T47D (cell line): ENCODE measurements at regions not wholly inside any gene's neighbourhood (a gene's known extent, or its start where the extent isn't known, plus 50 kb on each side); places are given as distances from the start of the nearest gene placed in this dataset.
A peak's percentile ranks its signal among the peaks of the same experiment; 100 is the strongest.

Source experiments
- DNase-seq, 2 experiments: peaks; one replicate each; pipeline versions ENCODE4 v3.0.0 to v3.0.0-alpha.2; 2011 to 2012; ENCODE audit warnings: low read depth in 1 of 2, low spot score in 1 of 2
- JUND ChIP-seq: IDR thresholded peaks from 2 replicates; pipeline ENCODE4 v1.6.1; 2012; ENCODE audit warnings: low read depth
- in situ Hi-C: cut with HindIII; loops from 2 replicates; pipeline ENCODE4 v1.10.0; 2016; ENCODE audit warnings: low sequenced_read_pairs, low pct_unique_long_range_greater_than_20kb

DNA sequence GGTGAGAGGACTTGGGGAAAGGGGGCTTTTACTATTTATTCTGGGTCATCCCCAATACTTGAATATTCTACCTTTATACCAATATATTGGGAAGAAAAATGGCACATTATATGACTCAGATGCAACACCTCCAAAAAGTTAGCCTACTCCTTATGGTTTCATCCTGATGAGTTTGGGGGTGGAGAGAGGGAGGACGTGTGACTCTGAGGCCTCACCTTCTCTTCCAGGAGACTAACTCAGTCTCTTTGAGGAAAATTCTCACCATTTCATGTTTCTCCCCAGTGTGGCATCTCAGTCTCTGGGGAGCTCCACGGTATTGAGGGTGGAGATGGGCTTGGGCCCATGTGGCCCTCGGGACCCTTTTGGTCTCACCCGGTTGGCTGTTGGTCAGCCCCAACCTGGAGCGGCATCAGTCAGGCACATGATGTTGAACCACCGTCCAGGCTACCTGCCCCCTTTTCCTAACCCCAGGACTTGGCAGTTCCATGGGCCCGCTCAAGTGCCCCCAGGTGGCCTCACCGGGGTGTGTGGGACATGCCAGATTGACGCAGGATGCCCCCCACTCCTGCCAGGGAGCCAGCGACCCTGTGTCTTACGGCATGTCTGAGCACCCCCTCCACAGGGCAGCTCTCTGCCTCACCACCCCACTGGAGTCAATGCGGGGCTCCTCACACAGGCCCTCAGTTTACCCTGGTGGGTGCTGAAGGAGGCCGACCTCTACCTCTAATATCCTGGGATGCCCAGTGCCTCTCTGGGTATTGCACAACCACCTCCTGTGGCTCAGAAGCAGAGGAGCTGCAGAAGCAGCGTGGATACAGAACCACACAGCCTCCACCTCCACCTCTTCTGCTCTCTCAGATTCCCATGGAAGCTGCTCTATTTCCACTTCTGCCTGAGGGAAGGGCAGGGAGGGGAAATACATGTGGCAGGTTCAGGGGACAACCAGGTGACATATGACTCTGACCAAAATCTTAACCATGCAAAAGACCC lies 297.4 kb downstream of the EIPR1 start:
- no peak for DNase-seq
- TF ChIP-seq JUND = no peak
- in situ Hi-C loops = no loop called here

DNA sequence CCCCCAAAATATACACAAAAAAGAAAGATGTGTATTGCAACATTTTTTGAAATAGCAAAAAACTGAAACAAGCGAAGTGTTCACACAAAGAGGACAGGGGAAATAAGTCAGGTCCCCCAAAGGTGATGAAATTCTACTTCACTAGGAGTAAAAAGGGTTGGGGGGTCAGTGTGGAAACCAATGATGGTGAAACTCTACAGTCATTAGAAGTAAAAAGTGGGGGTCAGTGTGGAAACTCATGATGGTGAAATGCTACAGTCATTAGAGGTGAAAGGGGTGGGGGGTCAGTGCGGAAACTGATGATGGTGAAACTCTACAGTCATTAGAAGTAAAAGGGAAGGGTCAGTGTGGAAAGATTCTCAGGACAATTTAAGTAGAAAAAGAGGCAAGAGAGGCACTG lies 298.2 kb downstream of the EIPR1 start:
- in situ Hi-C loops = no loop called here
- TF ChIP-seq JUND = no peak
- no peak for DNase-seq

DNA sequence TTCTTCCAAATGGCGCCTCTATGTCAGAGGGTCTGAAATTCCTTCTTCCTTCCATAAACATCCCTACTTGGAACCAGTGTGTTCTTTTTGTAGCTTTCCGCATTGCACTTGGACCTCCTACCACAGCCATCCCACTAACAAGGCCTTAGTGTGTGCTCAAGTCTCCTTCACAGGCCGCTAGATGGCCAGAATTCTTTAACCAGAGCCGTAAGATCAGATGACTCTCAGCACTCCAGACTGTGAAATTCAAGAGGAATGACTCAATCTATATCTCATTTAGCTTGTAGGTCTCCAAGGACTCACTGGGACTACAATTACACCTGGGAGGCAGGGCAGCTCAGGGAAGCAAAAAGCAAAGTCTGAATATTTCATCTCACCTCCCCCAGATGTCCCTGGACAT lies 298.9 kb downstream of the EIPR1 start:
- in situ Hi-C loops = no loop called here
- no peak for TF ChIP-seq JUND
- peak in 1 of 2 experiments; percentile 18 for DNase-seq

DNA sequence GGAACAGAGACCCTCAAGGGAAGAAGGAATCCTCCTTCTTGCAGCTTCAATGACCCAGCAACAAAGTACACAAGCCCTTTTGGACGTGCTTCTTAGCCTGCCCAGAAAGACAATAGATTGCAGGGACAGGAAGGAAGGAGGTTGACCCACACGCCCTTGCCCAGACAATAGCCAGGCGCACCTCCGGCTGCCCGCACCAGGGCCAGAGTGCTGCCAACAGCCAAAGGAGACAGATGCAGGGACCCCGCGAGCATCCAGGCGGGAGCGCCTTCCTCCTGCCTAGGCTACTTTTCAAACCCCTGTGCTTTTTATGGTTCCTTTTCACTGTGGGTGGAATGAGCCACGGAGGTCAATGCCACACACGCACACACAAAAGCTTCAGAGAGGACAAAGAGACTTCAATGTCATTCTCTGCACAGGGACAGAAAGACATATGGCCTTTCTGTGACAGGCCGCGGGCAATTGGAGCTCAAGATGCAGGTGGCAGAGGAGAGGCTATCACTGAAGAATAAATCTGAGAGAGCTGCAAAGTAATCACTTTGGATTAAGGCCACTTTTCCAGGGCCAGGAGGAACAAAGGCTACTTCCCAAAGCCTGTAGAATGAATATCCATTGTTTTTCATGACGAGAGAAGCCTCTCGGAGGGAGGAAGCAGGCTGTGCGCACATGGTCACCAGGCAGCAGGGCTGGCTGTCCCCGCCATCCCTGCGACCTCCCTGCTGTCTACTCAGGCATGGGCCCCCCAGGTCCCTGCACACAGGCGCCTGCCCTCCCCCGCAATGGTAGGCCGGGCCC lies 300.6 kb downstream of the EIPR1 start:
- DNase-seq = no peak
- in situ Hi-C loops = no loop called here
- TF ChIP-seq JUND = no peak

DNA sequence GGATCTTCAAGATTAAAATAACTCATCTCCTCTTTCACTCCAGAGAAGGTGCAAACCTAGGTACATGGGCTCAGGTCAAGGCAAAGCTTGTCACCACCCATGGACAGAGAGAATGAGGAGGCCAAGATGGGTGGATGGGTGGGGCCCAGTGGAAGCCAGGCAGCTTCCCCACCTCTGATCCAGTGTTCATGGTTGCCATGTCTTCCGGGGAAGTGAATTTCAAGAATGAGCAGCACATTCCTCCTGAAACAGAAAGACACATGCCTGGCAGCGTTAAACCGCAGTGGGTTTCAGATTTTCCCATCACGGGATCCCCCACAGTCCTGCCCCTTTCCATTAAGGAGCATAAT lies 301.7 kb downstream of the EIPR1 start:
- in situ Hi-C loops = no loop called here
- no peak for DNase-seq
- TF ChIP-seq JUND = no peak

DNA sequence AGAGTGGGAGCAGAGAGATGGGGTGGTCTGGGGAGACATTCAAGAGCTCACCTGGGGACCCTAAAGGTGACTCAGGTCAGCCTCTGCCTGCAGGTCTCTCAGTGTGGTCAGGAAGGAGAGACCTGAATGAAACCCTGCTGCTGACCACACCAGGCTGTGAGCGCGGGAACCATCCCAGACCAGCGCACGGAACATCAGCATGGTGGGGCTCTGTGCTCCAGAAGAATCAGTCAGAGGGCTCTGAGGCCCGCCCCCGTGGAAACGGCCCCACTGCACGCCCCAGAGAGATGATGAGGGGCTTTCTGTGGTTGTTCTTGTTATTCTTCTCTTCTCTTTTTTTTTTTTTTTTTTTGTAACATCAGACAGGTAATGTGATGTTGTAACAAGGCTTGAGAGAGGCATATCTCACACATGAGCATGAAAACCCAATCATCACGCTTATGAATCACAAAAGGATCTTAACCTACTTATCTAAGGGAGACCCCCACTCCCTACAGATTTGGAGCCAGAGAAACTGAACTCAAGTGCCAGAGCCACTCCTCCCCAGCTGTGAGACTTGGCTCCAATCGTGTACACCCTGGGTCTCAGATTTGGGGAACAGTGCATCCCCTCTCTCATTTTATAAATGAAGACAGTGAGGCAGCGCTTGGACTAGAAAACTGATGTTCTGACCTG lies 302.2 kb downstream of the EIPR1 start:
- TF ChIP-seq JUND = no peak
- DNase-seq = no peak
- in situ Hi-C loops = no loop called here

DNA sequence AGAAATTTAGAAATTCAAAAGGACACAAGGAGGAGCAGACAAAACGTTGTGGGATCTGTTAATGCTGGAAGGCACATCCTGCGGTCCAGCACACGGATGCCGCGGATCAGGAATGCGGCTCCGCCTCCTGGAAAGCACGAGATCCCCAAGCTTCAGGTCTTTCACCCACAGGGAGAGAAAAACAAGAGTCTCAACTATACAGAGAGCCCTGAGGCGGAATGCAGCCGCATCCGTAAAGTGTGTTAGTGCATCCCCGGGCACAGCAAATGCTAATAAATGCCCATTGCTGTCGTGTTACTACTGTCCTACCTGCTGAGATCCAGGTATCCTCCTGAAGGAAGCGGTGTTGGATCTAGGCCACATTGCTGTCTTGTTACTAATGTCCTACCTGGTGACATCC lies 303.9 kb downstream of the EIPR1 start:
- peak in 1 of 2 experiments; percentile 7 for DNase-seq
- in situ Hi-C loops = no loop called here
- TF ChIP-seq JUND = no peak

DNA sequence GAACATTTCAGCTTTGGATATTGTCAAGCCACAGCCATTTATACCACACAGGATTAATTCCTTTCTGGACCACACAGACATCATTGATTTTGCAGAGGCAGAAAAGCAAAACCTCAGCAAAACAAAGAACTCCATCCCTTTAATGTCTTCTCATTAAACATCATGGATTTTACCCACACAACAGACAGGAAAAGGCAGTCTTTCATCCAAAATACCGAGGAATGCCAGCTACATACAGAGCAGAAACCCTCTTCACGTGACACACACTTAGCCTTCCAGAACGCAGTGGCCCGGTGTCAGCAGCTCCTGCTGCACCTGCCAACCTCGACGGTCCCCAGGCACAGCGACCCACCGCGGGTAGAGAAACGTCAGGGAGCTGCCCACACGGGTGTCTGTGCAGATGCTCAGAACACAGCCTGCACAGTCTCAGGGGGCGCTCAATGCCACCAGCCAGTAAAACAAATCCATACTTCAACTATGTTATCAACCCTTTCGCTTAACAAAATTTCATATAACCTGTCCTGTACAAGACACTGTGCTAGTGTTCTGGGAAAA lies 304.5 kb downstream of the EIPR1 start:
- TF ChIP-seq JUND = no peak
- no peak for DNase-seq
- in situ Hi-C loops = no loop called here

DNA sequence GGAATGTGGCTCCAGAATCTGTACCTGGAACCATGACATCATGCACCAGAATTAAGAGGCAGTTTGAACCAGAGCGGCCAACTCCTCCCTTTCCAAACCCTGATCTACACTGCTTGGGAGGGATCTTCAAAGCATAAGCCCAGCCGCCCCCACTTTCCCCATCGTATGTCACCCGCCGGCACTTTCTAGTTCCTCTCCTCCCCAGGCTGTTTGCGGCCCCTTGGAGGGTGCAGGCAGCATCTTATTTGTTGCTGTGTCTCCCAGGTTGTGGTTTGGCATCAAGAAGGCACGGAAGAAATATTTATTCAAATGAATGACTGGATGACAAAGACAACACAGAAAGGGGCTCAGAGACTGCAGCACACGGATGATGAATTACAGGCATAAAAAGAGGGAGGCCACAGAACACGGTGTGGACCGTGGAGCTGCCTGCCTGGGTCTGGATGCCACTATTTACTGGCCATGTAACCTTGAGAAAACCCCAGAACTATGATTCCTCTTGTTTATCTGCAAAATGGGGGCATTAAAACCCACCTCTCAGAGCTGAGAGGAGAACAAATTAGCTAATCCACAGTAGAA lies 305.8 kb downstream of the EIPR1 start:
- DNase-seq = no peak
- in situ Hi-C loops = no loop called here
- no peak for TF ChIP-seq JUND

DNA sequence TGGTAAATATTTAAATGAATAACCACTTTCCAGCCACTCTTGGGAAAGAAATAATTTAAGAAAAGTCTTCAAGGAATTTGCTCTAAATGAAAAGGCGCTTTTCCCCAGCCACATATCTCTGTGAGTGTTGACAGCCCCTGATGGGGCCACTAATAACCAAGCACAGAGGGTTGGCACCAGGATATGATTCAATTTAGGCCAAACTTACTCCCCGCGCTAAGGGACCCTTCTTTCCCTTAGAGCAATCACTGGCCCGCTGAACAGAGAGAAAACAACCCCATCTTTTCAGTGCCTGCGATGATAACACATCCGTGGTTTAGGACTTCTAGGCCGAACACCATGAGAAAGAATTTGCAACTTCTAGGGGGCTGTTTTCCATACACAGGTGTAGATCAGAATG lies 310.8 kb downstream of the EIPR1 start:
- DNase-seq = no peak
- in situ Hi-C loops = no loop called here
- no peak for TF ChIP-seq JUND

DNA sequence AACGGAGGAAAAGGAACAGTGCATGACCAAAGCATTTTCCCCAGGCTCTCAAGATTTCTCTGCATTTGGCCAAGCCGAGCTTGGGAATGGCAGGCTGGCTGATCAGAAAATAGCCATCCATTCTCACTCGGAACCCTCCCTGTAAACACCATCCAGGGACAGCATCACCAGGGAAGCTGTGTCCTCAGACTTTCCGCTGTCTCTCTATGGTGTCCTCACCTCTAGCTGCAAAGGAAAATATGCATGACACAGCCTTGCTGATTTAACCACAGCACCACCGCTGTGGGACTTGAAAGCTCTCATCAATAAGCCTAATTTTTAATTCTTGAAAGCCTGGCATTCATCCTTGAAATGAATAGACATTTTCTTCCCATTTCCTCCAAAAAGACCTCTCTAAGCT lies 311.7 kb downstream of the EIPR1 start:
- DNase-seq = no peak
- TF ChIP-seq JUND = no peak
- in situ Hi-C loops = no loop called here
